HG03066 (cell line): ENCODE measurements at regions not wholly inside any gene's neighbourhood (a gene's known extent, or its start where the extent isn't known, plus 50 kb on each side); places are given as distances from the start of the nearest gene placed in this dataset.

Experiments used
- ATAC-seq: cut with Tn5 transposase; IDR thresholded peaks from one replicate; pipeline ENCODE4 v1.9.1; 2021; ENCODE audit warnings: low read depth; ENCODE audit not compliant: unreplicated experiment

- no peak for ATAC-seq
Measured at GRCh38 chr12:39061576-39061975, 156.2 kb upstream of the CPNE8 start.

- no peak for ATAC-seq
Measured at GRCh38 chr12:39048395-39048794, 143.0 kb upstream of the CPNE8 start.

GRCh38 chr12:39047539-39048262 lies 142.3 kb upstream of the CPNE8 start:
- ATAC-seq = no peak

GRCh38 chr12:39044754-39045153 lies 139.4 kb upstream of the CPNE8 start:
- ATAC-seq = no peak

- no peak for ATAC-seq
Measured at GRCh38 chr12:39043424-39043822, 138.0 kb upstream of the CPNE8 start.

- ATAC-seq = no peak
Measured at GRCh38 chr12:39040275-39040674, 134.9 kb upstream of the CPNE8 start.

GRCh38 chr12:39037115-39037514 lies 131.7 kb upstream of the CPNE8 start:
- no peak for ATAC-seq

- ATAC-seq = no peak
Measured at GRCh38 chr12:39036105-39036504, 130.7 kb upstream of the CPNE8 start.

- ATAC-seq = no peak
Measured at GRCh38 chr12:39033782-39034181, 128.4 kb upstream of the CPNE8 start.

- ATAC-seq = no peak
Measured at GRCh38 chr12:39032448-39032847, 127.1 kb upstream of the CPNE8 start.

GRCh38 chr12:39032034-39032433 lies 126.6 kb upstream of the CPNE8 start:
- no peak for ATAC-seq

GRCh38 chr12:39028382-39028781 lies 123.0 kb upstream of the CPNE8 start:
- ATAC-seq = no peak

GRCh38 chr12:39012870-39013269 lies 107.5 kb upstream of the CPNE8 start:
- no peak for ATAC-seq

GRCh38 chr12:39011166-39011565 lies 105.8 kb upstream of the CPNE8 start:
- ATAC-seq = no peak

GRCh38 chr12:39010406-39010805 lies 105.0 kb upstream of the CPNE8 start:
- ATAC-seq = no peak

GRCh38 chr12:39007619-39008018 lies 102.2 kb upstream of the CPNE8 start:
- no peak for ATAC-seq

- no peak for ATAC-seq
Measured at GRCh38 chr12:39006286-39006685, 100.9 kb upstream of the CPNE8 start.

GRCh38 chr12:39005671-39006070 lies 100.3 kb upstream of the CPNE8 start:
- ATAC-seq = no peak

- no peak for ATAC-seq
Measured at GRCh38 chr12:39003541-39004155, 98.3 kb upstream of the CPNE8 start.

GRCh38 chr12:39000370-39000769 lies 95.0 kb upstream of the CPNE8 start:
- ATAC-seq = no peak

- no peak for ATAC-seq
Measured at GRCh38 chr12:38998887-38999482, 93.6 kb upstream of the CPNE8 start.

GRCh38 chr12:38995249-38995648 lies 89.9 kb upstream of the CPNE8 start:
- no peak for ATAC-seq
